ENCODE measurements at regions not wholly inside any gene's neighbourhood (a gene's known extent, or its start where the extent isn't known, plus 50 kb on each side); places are given as distances from the start of the nearest gene placed in this dataset.
"Not testable (repeated sequence)": the region's sequence is repeated elsewhere in the genome, so short reads cannot be mapped to it uniquely, and the experiment has no call there.

DNA sequence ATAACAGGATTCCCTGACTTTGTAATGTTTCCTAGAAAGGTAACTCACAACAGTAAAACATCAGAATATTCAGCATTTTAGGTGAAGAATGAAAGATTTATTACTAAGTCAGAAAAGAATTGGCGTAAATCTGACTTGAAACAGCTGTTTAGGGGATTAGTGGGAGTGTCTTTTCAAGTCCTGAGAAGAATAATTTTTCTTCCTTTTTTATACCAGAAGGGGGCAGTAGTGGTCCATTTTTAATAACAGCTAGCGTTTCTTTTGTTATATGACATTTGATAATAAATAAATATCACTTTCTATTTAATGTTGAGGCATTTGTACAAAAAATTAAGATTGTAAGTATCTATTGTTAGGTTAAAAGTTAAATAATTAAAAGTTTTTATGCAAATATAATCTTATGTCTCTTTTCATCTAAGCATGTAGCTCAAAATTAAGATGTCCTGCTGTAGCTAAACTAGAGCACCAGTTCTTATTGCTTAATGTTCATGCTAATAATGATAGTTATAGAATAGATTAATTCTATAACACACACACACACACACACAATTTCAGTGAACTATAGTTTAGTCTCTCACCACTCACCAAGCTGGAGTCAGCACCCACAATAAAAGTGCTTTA is 258.7 kb upstream of the ARRDC3 start:
- H3K27me3 ChIP-seq, result no peaks in the 10 kb centered on the region
- H3K4me3 ChIP-seq, result no peak overlapping the region
- no peaks in the 10 kb centered on the region for H3K9me3 ChIP-seq
- no peak for DNase-seq
- H3K36me3 ChIP-seq, result no peaks in the 10 kb centered on the region

DNA sequence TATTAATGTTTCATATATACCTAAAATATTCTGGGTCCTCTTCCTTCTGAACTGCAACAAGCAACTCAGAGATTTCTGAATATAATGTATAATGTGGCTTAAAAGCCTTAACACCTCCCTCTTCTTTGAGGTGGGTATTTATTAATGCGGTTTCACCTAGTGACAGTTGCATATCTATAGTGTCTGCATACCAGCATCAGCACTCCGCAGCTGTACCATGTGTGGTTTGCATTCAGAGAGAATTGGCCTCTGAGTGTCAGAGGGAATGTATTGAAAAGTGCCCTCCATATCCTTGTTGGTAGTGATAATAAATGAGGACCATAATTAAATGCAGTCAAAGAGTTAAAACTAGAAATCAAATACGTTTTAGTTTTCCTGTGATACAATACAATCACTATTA is 256.6 kb upstream of the ARRDC3 start:
- H3K36me3 ChIP-seq, result no peaks in the 10 kb centered on the region
- H3K27me3 ChIP-seq, result peaks cover 2% of the 10 kb centered on the region; the same call in 1 of the 2 replicates
- no peaks in the 10 kb centered on the region for H3K9me3 ChIP-seq
- DNase-seq, result no peak
- H3K4me3 ChIP-seq, result no peak overlapping the region

DNA sequence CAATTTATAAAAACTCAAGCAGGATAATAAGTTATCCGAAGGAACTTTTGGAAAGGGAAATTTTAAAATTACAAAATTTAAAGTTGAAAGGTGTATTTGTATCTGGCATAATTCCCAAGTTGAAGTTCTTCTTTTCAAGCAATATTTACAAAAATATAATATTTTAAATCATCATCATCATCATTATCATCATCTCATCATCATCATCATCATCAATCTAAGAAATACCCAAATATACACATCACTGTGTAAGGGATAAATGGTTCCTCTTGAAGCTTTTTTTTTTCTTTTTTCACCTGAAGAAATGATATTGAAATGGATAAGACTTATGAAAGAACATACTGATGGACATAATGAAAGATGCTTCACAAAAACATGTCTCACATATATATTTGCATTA is 254.9 kb upstream of the ARRDC3 start:
- DNase-seq, result no peak
- Histone ChIP-seq H3K9me3 (no peaks in the 10 kb centered on the region), H3K4me3 (no peak overlapping the region), H3K36me3 (no peaks in the 10 kb centered on the region), H3K27me3 (peaks cover 4% of the 10 kb centered on the region)

DNA sequence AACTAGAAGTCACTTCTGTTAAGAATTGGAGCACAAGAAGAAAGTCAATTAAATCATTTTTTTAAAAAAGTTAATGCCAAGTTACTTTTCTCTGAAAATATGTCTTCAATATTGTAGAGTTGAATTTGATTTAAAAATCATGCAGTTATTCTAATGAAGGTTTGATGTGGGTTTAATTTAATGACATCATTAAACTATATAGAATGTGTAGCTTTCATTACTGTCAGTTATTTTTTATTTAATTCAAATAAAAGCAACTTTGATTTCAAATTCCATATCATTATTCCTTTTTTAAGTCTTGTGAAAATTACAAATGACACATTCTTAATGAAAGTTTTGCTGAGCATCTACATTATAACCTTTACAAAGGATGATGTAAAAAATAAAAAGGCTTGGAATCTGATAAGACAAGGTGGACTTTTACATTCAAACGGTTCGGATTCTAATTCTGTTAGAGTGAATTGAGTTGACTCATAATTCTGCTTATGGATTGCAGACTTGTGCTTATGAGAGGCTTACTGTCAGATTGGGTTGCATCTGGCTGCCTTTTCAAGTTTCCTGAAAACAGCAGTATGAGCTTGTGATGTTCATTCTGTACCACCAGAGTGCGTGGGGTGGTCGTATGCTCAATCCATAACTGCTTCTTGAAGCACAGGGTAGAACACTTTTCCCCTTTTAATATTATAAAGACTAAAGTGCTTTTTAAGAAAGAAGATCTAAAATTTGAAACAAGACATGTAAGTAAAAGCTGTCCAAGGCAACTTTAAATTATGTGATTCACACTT is 253.0 kb upstream of the ARRDC3 start:
- Histone ChIP-seq H3K36me3 (no peaks in the 10 kb centered on the region), H3K4me3 (no peak overlapping the region), H3K9me3 (no peaks in the 10 kb centered on the region), H3K27me3 (peaks cover 5% of the 10 kb centered on the region)
- DNase-seq, result no peak

DNA sequence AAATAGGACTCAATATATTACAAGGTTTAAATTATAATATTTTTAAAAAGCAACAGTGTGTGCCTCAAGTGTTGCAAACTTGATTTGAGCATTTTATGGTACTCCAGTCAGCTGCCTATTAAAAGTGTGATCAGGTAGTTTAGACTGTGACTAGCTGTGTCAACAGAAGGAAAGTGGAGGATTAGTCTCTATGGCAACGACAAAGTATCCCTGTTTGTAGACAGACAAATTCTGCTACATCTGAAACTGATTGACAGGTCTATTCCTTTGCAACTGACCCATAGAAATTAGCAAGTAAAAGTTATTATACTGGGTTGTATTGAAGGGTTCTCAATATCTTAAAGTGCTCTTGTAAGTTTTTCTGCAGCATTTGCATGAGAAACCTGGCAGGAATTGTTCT is 249.8 kb upstream of the ARRDC3 start:
- DNase-seq, result no peak
- Histone ChIP-seq H3K4me3 (no peak overlapping the region), H3K9me3 (no peaks in the 10 kb centered on the region), H3K36me3 (no peaks in the 10 kb centered on the region), H3K27me3 (peaks cover 5% of the 10 kb centered on the region)

DNA sequence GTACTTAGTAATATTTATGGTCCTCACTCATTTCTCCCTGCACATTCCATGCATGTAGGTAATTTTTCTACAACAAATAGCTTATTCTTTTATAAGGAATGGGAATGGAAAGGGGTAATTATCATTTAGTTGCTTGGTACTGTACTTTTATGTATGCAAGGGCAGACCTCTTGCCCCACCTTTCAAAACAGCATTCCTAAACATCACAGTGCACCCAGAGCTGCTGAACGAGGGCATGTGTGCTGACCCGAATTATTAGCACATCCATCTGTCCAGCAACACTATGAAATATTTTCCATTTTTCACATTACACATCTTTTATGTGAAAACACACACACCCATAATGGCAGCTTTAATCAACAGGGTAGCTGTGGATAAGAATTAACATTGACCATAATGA is 228.6 kb upstream of the ARRDC3 start:
- DNase-seq, result no peak
- H3K9me3 ChIP-seq, result no peaks in the 10 kb centered on the region

DNA sequence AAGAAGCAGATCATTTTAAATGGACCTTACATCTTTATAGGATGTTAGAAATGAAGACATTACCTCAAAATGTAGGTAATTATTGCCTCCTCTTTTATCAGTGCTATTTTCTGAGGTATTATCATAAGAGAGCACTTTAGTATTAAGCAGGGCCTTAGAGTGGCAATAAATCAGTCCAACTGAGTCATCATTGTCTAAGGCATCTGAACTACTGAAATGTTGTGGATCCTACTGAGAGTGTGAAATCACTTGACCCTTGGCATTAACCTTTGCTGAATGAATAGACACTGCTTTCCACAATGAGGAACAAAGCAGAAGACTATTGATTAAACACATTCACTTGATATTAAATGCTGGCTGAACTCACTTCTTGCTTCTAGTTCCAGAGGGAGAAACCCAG is 224.6 kb upstream of the ARRDC3 start:
- Histone ChIP-seq H3K36me3 (no peaks in the 10 kb centered on the region), H3K4me3 (no peak overlapping the region), H3K9me3 (no peaks in the 10 kb centered on the region), H3K27me3 (peaks cover 3% of the 10 kb centered on the region; the same call in 1 of the 2 replicates)
- DNase-seq, result no peak

More for the DNA sequence above, 228.6 kb upstream of the ARRDC3 start:
- H3K4me3 ChIP-seq, result no peak overlapping the region
- H3K36me3 ChIP-seq, result no peaks in the 10 kb centered on the region
- H3K27me3 ChIP-seq, result peaks cover 3% of the 10 kb centered on the region; the same call in 1 of the 2 replicates

DNA sequence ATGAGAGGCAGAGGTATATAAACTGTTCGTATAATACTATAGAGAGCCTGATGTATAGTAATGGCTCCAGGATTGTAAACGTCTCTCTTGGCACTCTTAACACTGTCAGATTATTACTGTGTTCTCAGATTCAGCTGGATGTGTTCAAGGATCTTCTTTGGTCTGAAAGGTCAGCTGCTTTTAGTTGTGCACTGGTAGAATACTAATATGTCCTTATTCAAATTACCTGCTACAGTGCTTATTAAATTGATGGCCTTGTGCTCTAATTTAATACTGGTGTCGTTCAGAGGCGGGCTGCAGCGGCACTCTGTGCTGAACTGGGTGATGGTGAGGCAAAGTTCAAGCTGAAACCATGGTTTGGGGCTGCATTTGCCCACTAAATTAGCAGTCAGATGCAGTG is 216.7 kb upstream of the ARRDC3 start:
- Histone ChIP-seq H3K9me3 (peaks cover 2% of the 10 kb centered on the region; the same call in 1 of the 2 replicates), H3K27me3 (peaks cover 2% of the 10 kb centered on the region; the same call in 1 of the 2 replicates), H3K4me3 (no peak overlapping the region), H3K36me3 (no peaks in the 10 kb centered on the region)
- no peak for DNase-seq

DNA sequence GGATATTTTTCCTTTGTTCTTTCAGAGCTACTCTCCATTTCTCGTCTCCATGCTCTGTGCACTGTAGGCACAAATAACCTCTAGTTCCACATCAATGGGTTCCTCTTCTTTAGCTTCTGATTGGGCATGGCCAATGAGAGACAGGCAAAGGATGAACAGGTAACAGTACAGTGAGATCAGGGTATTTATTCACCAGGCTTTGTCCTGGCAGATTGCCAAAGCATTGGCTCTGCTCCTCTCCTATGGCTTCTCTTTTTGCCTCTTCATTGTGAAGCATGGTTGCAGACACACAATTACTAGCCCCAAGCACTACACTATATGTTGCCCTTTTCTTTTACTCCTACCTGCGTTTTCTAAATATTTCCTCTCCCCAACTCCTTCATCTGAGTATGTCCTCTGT is 215.1 kb upstream of the ARRDC3 start:
- Histone ChIP-seq H3K4me3 (no peak overlapping the region), H3K27me3 (peaks cover 2% of the 10 kb centered on the region; the same call in 1 of the 2 replicates), H3K9me3 (peaks cover 7% of the 10 kb centered on the region; the same call in 1 of the 2 replicates), H3K36me3 (no peaks in the 10 kb centered on the region)
- no peak for DNase-seq

DNA sequence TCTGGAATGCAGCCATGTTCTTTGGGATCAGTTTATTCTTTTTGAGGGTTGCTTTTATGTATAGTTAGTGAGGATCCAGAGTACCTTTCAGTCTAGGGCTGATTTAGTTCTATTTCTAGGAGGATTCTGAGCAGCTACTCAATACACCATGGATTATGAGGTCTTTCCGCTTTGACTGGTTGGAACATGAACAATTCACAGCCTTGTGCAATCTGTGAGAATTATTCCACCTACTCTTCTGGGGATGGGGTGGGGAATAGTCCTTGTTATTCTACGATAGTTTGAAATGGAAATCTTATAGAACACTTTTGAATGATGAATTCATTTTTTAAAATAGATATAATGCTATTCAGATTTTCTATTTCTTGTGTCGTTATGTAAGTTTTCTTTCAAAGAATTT is 212.3 kb upstream of the ARRDC3 start:
- Histone ChIP-seq H3K9me3 (peaks cover 19% of the 10 kb centered on the region), H3K27me3 (peaks cover 2% of the 10 kb centered on the region; the same call in 1 of the 2 replicates), H3K4me3 (no peak overlapping the region), H3K36me3 (no peaks in the 10 kb centered on the region)
- no peak for DNase-seq

DNA sequence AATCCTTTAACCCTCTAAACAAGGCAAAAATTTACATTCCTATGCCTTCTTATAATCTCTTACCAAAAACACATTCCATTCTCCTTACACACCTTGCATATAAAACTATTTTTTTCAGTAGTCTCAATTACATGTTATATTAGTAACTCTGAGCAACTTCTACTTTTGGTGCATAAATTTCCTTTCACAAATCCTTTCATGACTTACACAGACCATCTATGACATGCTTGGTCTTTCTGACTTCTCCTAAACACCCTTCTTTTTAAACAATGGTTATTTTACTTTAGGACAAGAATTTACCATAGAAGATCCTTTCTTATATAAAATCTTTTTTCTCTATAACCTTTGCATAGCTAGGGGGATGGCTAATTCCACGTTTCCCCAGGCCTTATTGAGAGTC is 208.0 kb upstream of the ARRDC3 start:
- Histone ChIP-seq H3K9me3 (peaks cover 27% of the 10 kb centered on the region), H3K4me3 (no peak overlapping the region), H3K36me3 (no peaks in the 10 kb centered on the region), H3K27me3 (no peaks in the 10 kb centered on the region)
- DNase-seq, result no peak

DNA sequence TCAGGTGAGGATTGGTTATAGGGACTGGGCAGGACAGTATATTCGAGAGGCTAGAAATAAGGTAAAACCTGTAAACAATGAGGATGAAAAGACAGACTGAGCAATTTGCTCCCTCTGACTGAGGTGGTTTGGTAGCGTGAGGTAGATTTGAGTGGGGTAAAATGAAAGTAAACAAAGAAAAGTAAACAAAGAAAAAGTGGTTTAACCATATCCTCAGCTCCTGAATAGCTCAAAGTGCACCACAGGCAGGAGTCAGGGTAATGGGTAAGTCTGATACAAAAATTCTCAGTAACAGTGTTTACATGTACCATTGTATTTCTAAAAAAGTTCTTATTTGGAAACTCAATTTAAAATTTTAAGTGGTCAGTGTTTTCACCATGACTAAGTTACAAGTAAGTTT is 203.1 kb upstream of the ARRDC3 start:
- DNase-seq, result no peak
- H3K27me3 ChIP-seq, result no peaks in the 10 kb centered on the region
- no peaks in the 10 kb centered on the region for H3K36me3 ChIP-seq
- H3K9me3 ChIP-seq, result peaks cover 15% of the 10 kb centered on the region
- no peak overlapping the region for H3K4me3 ChIP-seq

DNA sequence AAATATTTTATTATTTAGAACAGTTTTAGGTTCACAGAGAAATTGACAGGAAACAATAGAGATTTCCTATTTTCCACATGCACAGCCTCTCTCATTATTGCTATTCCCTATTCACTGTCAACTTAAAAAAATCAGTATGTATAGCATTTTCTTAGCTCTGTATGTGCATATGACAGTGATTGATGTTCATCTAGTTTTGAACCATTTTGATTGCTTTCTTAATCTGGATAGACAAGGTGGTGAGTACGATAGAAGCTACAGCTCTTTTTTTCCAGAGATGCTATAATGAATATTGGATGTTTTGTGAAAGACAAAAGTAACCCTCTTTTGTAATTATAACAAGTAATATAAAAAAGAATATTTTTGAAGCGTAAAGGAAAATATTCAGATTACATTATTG is 201.2 kb upstream of the ARRDC3 start:
- no peak for DNase-seq
- no peaks in the 10 kb centered on the region for H3K36me3 ChIP-seq
- no peak overlapping the region for H3K4me3 ChIP-seq
- H3K9me3 ChIP-seq, result no peaks in the 10 kb centered on the region; the same call in 1 of the 2 replicates
- H3K27me3 ChIP-seq, result no peaks in the 10 kb centered on the region

DNA sequence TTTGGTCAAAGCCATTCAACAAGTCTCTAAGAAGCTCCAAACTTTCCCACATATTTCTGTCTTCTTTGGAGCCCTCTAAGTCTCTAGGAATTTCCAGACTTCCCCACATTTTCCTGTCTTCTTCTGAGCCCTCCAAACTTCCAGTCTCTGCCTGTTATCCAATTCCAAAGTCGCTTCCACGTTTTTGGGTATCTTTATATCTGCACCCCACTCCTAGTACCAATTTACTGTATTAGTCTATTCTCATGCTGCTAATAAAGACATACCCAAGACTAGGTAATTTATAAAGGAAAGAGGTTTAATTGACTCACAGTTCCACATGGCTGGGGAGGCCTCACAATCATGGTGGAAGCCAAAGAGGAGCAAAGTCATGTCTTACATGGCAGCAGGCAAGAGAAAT is 182.9 kb upstream of the ARRDC3 start:
- not testable (repeated sequence) for H3K36me3 ChIP-seq, H3K4me3 ChIP-seq, DNase-seq, H3K27me3 ChIP-seq
- H3K9me3 ChIP-seq, result peaks cover 10% of the 10 kb centered on the region

DNA sequence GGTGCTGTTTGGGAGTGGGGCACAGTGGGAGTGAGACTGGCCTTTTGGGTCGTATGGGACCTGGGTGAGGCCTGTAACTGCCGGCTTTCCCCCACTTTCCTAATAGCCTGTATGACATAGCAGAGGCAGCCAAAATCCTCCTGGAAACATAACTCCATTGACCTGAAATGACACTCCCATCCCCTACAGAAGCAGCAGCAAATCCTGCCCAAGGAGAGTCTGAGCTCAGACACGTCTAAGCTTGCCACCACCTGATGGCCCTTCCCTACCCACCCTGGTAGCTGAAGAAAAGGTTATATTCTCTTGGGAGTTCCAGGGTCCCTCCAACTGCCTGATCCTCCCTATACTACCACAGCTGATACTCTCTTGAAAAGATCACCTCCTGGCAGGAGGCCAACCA is 179.8 kb upstream of the ARRDC3 start:
- Histone ChIP-seq H3K27me3 (no peaks in the 10 kb centered on the region), H3K9me3 (peaks cover 10% of the 10 kb centered on the region), H3K4me3 (no peak overlapping the region), H3K36me3 (no peaks in the 10 kb centered on the region)
- DNase-seq, result no peak

DNA sequence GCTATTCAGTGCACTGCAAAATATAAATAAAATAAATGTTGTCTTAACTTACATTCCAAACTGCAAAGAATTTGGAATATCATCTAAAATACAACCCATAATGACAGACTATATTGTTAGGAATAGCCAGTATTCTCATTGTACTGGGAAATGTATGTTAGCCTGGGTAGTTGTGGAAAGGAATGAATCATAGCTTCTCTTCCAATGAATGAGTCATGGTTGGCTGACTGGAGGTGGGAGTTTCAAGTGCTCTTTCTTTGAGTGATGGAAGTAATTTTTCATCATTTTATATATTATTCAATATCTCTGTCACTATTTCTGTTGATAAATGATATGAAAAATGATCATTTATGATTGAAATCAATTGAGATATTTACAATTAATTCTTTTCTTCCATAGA is 158.6 kb upstream of the ARRDC3 start:
- Histone ChIP-seq H3K36me3 (no peaks in the 10 kb centered on the region), H3K4me3 (no peak overlapping the region), H3K9me3 (no peaks in the 10 kb centered on the region), H3K27me3 (no peaks in the 10 kb centered on the region)
- peak; percentile 10 for DNase-seq

DNA sequence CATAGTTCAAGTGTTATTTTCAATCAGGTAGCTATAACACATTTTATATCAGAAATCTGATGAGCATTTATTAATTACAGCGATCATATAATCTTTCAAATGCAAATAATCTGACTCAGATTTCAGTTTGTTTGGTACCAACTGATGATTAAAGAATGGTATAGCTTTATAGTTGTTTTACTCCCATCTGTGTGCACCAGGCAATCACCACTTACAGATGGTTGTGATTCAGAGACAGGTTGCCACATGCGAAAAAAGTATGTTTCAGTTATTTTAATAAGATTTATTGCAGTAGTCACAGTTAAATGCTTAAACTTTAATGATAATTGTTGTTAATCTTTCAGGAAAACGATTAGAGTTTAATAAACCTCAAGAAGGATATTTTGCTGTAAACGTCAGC is 155.1 kb upstream of the ARRDC3 start:
- H3K27me3 ChIP-seq, result no peaks in the 10 kb centered on the region
- H3K36me3 ChIP-seq, result no peaks in the 10 kb centered on the region
- DNase-seq, result no peak
- H3K4me3 ChIP-seq, result no peak overlapping the region
- H3K9me3 ChIP-seq, result no peaks in the 10 kb centered on the region

DNA sequence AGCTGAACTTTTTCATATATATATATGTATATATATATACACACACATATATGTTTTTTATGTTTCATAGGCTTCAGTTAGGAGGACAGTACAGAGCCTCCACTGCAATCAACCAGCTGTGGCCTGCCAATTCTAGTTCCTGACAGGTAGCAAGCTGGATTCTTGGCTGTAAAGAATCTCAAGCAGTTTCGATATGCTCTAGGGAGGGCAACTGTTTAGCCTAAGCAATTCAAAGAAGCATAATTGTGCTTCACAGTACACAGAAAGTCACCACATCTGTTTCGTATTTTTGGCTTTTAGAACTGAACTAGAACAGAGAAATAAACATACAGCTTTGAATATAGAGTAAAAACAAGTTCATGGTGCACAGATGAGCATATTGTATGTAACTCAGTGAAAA is 152.4 kb upstream of the ARRDC3 start:
- H3K4me3 ChIP-seq, result no peak overlapping the region
- DNase-seq, result no peak
- no peaks in the 10 kb centered on the region for H3K9me3 ChIP-seq

More for the DNA sequence above, 152.4 kb upstream of the ARRDC3 start:
- H3K36me3 ChIP-seq, result no peaks in the 10 kb centered on the region
- no peaks in the 10 kb centered on the region for H3K27me3 ChIP-seq
